ENCODE measurements at regions not wholly inside any gene's neighbourhood (a gene's known extent, or its start where the extent isn't known, plus 50 kb on each side); places are given as distances from the start of the nearest gene placed in this dataset.

- DNase-seq (ENCODE audit: low spot score), result no peak
Observed at GRCh38 chr16:54437921-54438320, 151.3 kb upstream of the IRX3 start.

GRCh38 chr16:54437401-54437800 is 150.8 kb upstream of the IRX3 start:
- DNase-seq (ENCODE audit: low spot score), result no peak

- DNase-seq (ENCODE audit: low spot score), result no peak
Observed at GRCh38 chr16:54436346-54436745, 149.8 kb upstream of the IRX3 start.

GRCh38 chr16:54434859-54435258 is 148.3 kb upstream of the IRX3 start:
- no peak for DNase-seq (ENCODE audit: low spot score)

- no peak for DNase-seq (ENCODE audit: low spot score)
Observed at GRCh38 chr16:54432897-54433229, 146.3 kb upstream of the IRX3 start.

GRCh38 chr16:54431997-54432896 is 145.7 kb upstream of the IRX3 start:
- no peak for DNase-seq (ENCODE audit: low spot score)

GRCh38 chr16:54431041-54431996 is 144.7 kb upstream of the IRX3 start:
- DNase-seq (ENCODE audit: low spot score), result no peak

- DNase-seq (ENCODE audit: low spot score), result peak; percentile 45
Observed at GRCh38 chr16:54430491-54431030, 144.0 kb upstream of the IRX3 start.

- no peak for DNase-seq (ENCODE audit: low spot score)
Observed at GRCh38 chr16:54429029-54429428, 142.4 kb upstream of the IRX3 start.

GRCh38 chr16:54426553-54426849 is 139.9 kb upstream of the IRX3 start:
- no peak for DNase-seq (ENCODE audit: low spot score)

GRCh38 chr16:54425681-54426552 is 139.3 kb upstream of the IRX3 start:
- no peak for DNase-seq (ENCODE audit: low spot score)

- DNase-seq (ENCODE audit: low spot score), result no peak
Observed at GRCh38 chr16:54425068-54425467, 138.5 kb upstream of the IRX3 start.

GRCh38 chr16:54424043-54424451 is 137.5 kb upstream of the IRX3 start:
- no peak for DNase-seq (ENCODE audit: low spot score)

GRCh38 chr16:54422569-54422978 is 136.0 kb upstream of the IRX3 start:
- no peak for DNase-seq (ENCODE audit: low spot score)

GRCh38 chr16:54422159-54422558 is 135.6 kb upstream of the IRX3 start:
- DNase-seq (ENCODE audit: low spot score), result no peak

- DNase-seq (ENCODE audit: low spot score), result no peak
Observed at GRCh38 chr16:54421220-54421619, 134.6 kb upstream of the IRX3 start.

- no peak for DNase-seq (ENCODE audit: low spot score)
Observed at GRCh38 chr16:54418903-54419302, 132.3 kb upstream of the IRX3 start.

- DNase-seq (ENCODE audit: low spot score), result no peak
Observed at GRCh38 chr16:54417384-54417783, 130.8 kb upstream of the IRX3 start.

- DNase-seq (ENCODE audit: low spot score), result no peak
Observed at GRCh38 chr16:54414671-54415070, 128.1 kb upstream of the IRX3 start.

GRCh38 chr16:54412777-54413455 is 126.3 kb upstream of the IRX3 start:
- DNase-seq (ENCODE audit: low spot score), result no peak

- no peak for DNase-seq (ENCODE audit: low spot score)
Observed at GRCh38 chr16:54412037-54412436, 125.5 kb upstream of the IRX3 start.
